Kidney tubule cell (primary cell): ENCODE measurements at regions not wholly inside any gene's neighbourhood (a gene's known extent, or its start where the extent isn't known, plus 50 kb on each side); places are given as distances from the start of the nearest gene placed in this dataset.

Experiments
- DNase-seq: peaks from one replicate; pipeline ENCODE4 v3.0.0-alpha.2; 2018; ENCODE audit warnings: low spot score

DNA sequence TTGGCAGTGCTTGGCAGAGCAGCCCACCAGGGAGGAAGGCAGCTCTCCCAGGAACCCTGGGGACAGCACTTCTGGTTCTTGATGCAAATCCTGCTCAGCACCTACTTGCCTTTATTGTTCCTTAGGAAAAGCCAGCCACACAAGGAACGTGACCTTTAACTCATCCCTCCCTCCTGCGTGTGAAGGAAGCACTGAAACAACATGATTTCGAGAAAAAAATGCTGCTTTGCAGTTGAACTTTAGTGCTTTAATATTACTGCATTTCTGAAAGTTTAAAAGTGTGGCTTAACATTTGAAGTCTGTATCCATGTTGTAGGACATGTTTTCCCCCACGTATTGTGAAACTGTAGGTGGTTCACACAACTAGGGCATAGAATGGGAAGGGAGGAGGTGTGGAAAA is 50.4 kb upstream of the CTNNB1 start:
- no peak for DNase-seq
